Smooth muscle cell (in vitro differentiated cells): ENCODE measurements at regions not wholly inside any gene's neighbourhood (a gene's known extent, or its start where the extent isn't known, plus 50 kb on each side); places are given as distances from the start of the nearest gene placed in this dataset.

ENCODE experiments used
- DNase-seq: peaks from one replicate; lab custom pipeline; 2025; ENCODE audit not compliant: unreplicated experiment; lab: John Stamatoyannopoulos, UW
- H2AFZ ChIP-seq: fragments of 200-600 bp; sonication (generic); 2 replicates; pipeline ENCODE4 v1.6.0; 2016; ENCODE audit warnings: antibody characterized with exemption, low read depth, mild to moderate bottlenecking
- H3F3A ChIP-seq: fragments of 200-600 bp; sonication (generic); 2 replicates; pipeline ENCODE4 v1.6.0; 2017; ENCODE audit warnings: antibody characterized with exemption, low read depth
- H3K27ac ChIP-seq: fragments of 200-600 bp; sonication (generic); 2 replicates; pipeline ENCODE4 v1.5.1; 2016; ENCODE audit warnings: low read depth, mild to moderate bottlenecking
- H3K27me3 ChIP-seq: fragments of 200-600 bp; sonication (generic); 2 replicates; pipeline ENCODE4 v1.6.1; 2016; ENCODE audit warnings: low read depth, mild to moderate bottlenecking
- H3K36me3 ChIP-seq: fragments of 200-600 bp; sonication (generic); 2 replicates; pipeline ENCODE4 v1.5.1; 2016; ENCODE audit warnings: low read depth
- H3K4me1 ChIP-seq: fragments of 200-600 bp; sonication (generic); 2 replicates; pipeline ENCODE4 v1.5.1; 2016; ENCODE audit warnings: low read depth
- H3K4me2 ChIP-seq: fragments of 200-600 bp; sonication (generic); 2 replicates; pipeline ENCODE4 v1.6.0; 2016; ENCODE audit warnings: mild to moderate bottlenecking
- H3K4me3 ChIP-seq: fragments of 200-600 bp; sonication (generic); 2 replicates; pipeline ENCODE4 v1.5.1; 2016; ENCODE audit warnings: mild to moderate bottlenecking
- H3K79me2 ChIP-seq: fragments of 200-600 bp; sonication (generic); 2 replicates; pipeline ENCODE4 v1.6.0; 2016; ENCODE audit warnings: low read depth, mild to moderate bottlenecking
- H3K9ac ChIP-seq: fragments of 200-600 bp; sonication (generic); 2 replicates; pipeline ENCODE4 v1.6.0; 2016; ENCODE audit warnings: low read depth
- H3K9me3 ChIP-seq: fragments of 200-600 bp; sonication (generic); replicated peaks from 2 replicates; pipeline ENCODE4 v1.5.1; 2016; ENCODE audit warnings: low read depth
- H4K20me1 ChIP-seq: fragments of 200-600 bp; sonication (generic); 2 replicates; pipeline ENCODE4 v1.6.0; 2016; ENCODE audit warnings: low read depth
- CTCF ChIP-seq: fragments of 200-600 bp; sonication (generic); IDR thresholded peaks from 2 replicates; pipeline ENCODE4 v1.5.1; 2017; ENCODE audit warnings: borderline replicate concordance, mild to moderate bottlenecking, antibody characterized with exemption; ENCODE audit not compliant: insufficient read depth, poor library complexity, severe bottlenecking
- WGBS: methylation state at CpG from one replicate; pipeline ENCODE4 v1.1.7; 2016; ENCODE audit warnings: low lambda C conversion rate; 5-methylcytosine and 5-hydroxymethylcytosine counted together

DNA sequence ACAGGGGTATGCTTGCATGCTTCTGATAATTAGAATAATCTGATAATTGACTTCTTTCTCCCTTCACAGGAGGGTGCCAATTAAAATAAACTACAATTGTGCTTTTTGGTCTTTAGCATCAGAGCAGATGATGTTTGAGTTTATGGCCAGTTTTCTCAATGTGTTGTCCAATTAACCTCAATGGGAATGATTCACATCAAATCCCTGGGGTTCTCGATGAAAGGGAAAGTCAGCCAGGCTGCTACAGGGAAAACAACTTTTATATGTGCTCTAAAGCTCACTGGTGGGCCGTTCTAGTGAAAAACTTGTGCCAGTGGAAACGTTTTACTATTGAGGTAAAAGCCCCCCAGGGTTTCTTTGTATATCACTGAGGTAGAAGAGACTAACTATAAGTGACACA, 887.3 kb upstream of the CRIM1 start:
- no peaks in the 10 kb centered on the region for H3K9me3 ChIP-seq
- peaks cover 7% of the 10 kb centered on the region for H3K4me1 ChIP-seq
- no peaks in the 10 kb centered on the region for H3F3A ChIP-seq
- TF ChIP-seq CTCF, result no peak
- WGBS, result 54% methylated on average over 3 of the region's 3 CpGs
- H3K36me3 ChIP-seq, result no peaks in the 10 kb centered on the region
- H3K9ac ChIP-seq, result no peak overlapping the region
- no peak overlapping the region for H3K27ac ChIP-seq
- no peak for DNase-seq
- no peak overlapping the region for H3K4me2 ChIP-seq
- no peak overlapping the region for H2AFZ ChIP-seq
- H3K27me3 ChIP-seq, result no peaks in the 10 kb centered on the region
- H3K4me3 ChIP-seq, result no peak overlapping the region
- H3K79me2 ChIP-seq, result no peaks in the 10 kb centered on the region
- no peaks in the 10 kb centered on the region for H4K20me1 ChIP-seq

DNA sequence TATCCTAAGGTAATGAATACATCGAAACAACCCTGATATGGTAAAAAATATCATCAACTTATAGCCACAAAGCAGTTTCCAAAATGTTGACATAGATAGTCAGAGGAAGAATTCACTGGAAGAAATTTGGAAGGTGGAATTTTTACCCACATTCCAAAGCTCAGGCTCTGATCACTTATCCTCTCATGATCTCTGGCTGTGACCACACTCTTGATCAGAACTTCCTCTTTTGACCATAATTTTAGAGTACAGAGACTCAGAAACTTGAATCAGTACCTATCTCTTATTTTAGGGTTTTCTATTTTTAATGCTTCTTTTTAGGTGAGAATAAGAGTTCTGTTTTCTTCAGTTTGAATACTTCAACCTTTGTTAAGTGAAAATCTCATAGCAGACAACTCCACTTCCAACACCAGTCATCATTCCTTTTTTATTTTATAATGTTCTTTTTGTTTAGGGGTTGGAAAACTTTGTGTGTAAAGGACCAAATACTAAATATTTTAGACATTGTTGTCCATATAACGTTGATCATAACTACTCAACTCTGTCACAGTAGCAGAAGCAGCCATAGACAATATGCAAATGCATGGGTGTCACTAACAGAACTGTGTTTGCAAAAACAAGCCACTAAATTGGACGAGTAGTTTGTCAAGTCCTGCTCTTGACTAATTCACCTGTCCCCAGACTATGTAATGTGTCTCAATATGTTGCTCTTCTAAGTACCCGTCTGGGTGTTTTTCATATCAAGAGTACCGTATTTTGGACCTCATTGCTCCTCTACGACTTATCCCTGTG, 891.6 kb upstream of the CRIM1 start:
- H3K9me3 ChIP-seq, result no peaks in the 10 kb centered on the region
- DNase-seq, result no peak
- no peak overlapping the region for H3K27ac ChIP-seq
- H3K4me2 ChIP-seq, result no peak overlapping the region
- H3K9ac ChIP-seq, result no peak overlapping the region
- no peaks in the 10 kb centered on the region for H4K20me1 ChIP-seq
- WGBS, result 87% methylated on average over 6 of the region's 6 CpGs
- H3K4me3 ChIP-seq, result no peak overlapping the region
- no peak for TF ChIP-seq CTCF
- peaks cover 6% of the 10 kb centered on the region for H3K4me1 ChIP-seq
- H3F3A ChIP-seq, result no peaks in the 10 kb centered on the region
- no peaks in the 10 kb centered on the region for H3K27me3 ChIP-seq
- no peak overlapping the region for H2AFZ ChIP-seq
- H3K79me2 ChIP-seq, result no peaks in the 10 kb centered on the region
- H3K36me3 ChIP-seq, result no peaks in the 10 kb centered on the region

GRCh38 chr2:35462226-35462998, 893.2 kb upstream of the CRIM1 start:
- Histone ChIP-seq H3K4me3 (no peak overlapping the region), H3K9ac (no peak overlapping the region), H3K4me1 (no peaks in the 10 kb centered on the region), H3K9me3 (no peaks in the 10 kb centered on the region), H4K20me1 (no peaks in the 10 kb centered on the region), H3K27me3 (no peaks in the 10 kb centered on the region), H3K4me2 (peak overlapping the region; percentile 17), H3F3A (no peaks in the 10 kb centered on the region), H2AFZ (peak overlapping the region; percentile 23), H3K36me3 (no peaks in the 10 kb centered on the region), H3K27ac (peak overlapping the region; percentile 34), H3K79me2 (no peaks in the 10 kb centered on the region)
- 55% methylated on average over 5 of the region's 5 CpGs for WGBS
- TF ChIP-seq CTCF, result no peak
- DNase-seq, result no peak
